Colonic mucosa (tissue), 4 donors: ENCODE measurements at regions not wholly inside any gene's neighbourhood (a gene's known extent, or its start where the extent isn't known, plus 50 kb on each side); places are given as distances from the start of the nearest gene placed in this dataset.

Experiments used
- DNase-seq: peaks from one replicate; pipeline ENCODE4 v3.0.0-alpha.2; 2020
- H3K27ac ChIP-seq: fragments of 200-600 bp; one replicate; pipeline ENCODE4 v1.8.0; 2021
- H3K27me3 ChIP-seq: fragments of 200-600 bp; one replicate; pipeline ENCODE4 v1.8.0; 2021
- H3K36me3 ChIP-seq: fragments of 200-600 bp; one replicate; pipeline ENCODE4 v1.8.0; 2021
- H3K4me1 ChIP-seq: fragments of 200-600 bp; one replicate; pipeline ENCODE4 v1.8.0; 2021; ENCODE audit warnings: mild to moderate bottlenecking
- H3K4me3 ChIP-seq: fragments of 200-600 bp; one replicate; pipeline ENCODE4 v1.8.0; 2021
- H3K9ac ChIP-seq, 2 donors: one replicate each; pipeline ENCODE4 v1.7.0; 2013; ENCODE audit warnings: control low read depth in 2 of 2, low read depth in 2 of 2, low read length in 2 of 2
- H3K9me3 ChIP-seq: fragments of 200-600 bp; one replicate; pipeline ENCODE4 v1.8.0; 2021
- CTCF ChIP-seq: fragments of 200-600 bp; IDR thresholded peaks from one replicate; pipeline ENCODE4 v1.8.0; 2022; ENCODE audit warnings: antibody characterized with exemption, mild to moderate bottlenecking
- intact Hi-C: fragments of 100-400 bp; cut with DNase I; formaldehyde crosslinking; loops from one replicate; pipeline ENCODE4 v1.14.1; 2022
- donor health status: healthy.
- donor health status: DM: no; HTN: no; CAD: no.
- donor health status: DM: no; HTN: no; CAD: no.

- H3K27me3 ChIP-seq = no peaks in the 10 kb centered on the region
- H3K4me1 ChIP-seq = no peaks in the 10 kb centered on the region
- TF ChIP-seq CTCF = no peak
- H3K9ac ChIP-seq = no peak overlapping the region
- H3K4me3 ChIP-seq = no peak overlapping the region
- H3K27ac ChIP-seq = no peak overlapping the region
- H3K9me3 ChIP-seq = no peaks in the 10 kb centered on the region
- no peak for DNase-seq
- intact Hi-C loops = no loop called here
- no peaks in the 10 kb centered on the region for H3K36me3 ChIP-seq
Measured at GRCh38 chr10:4024516-4025245, 239.7 kb upstream of the KLF6 start.

GRCh38 chr10:4024027-4024426 lies 239.0 kb upstream of the KLF6 start:
- no peak overlapping the region for H3K27ac ChIP-seq
- DNase-seq = no peak
- intact Hi-C loops = no loop called here

GRCh38 chr10:4022473-4022872 lies 237.5 kb upstream of the KLF6 start:
- Histone ChIP-seq H3K9ac (no peak overlapping the region), H3K9me3 (no peaks in the 10 kb centered on the region), H3K36me3 (no peaks in the 10 kb centered on the region), H3K4me3 (no peak overlapping the region), H3K27me3 (no peaks in the 10 kb centered on the region), H3K4me1 (no peaks in the 10 kb centered on the region), H3K27ac (no peak overlapping the region)
- intact Hi-C loops = no loop called here
- TF ChIP-seq CTCF = no peak
- DNase-seq = no peak

More at GRCh38 chr10:4024027-4024426, 239.0 kb upstream of the KLF6 start:
- no peak for TF ChIP-seq CTCF
- Histone ChIP-seq H3K27me3 (no peaks in the 10 kb centered on the region), H3K4me1 (no peaks in the 10 kb centered on the region), H3K9ac (no peak overlapping the region), H3K4me3 (no peak overlapping the region), H3K36me3 (no peaks in the 10 kb centered on the region), H3K9me3 (no peaks in the 10 kb centered on the region)

- Histone ChIP-seq H3K27me3 (no peaks in the 10 kb centered on the region), H3K27ac (no peak overlapping the region), H3K9me3 (no peaks in the 10 kb centered on the region), H3K9ac (no peak overlapping the region), H3K4me3 (no peak overlapping the region), H3K4me1 (no peaks in the 10 kb centered on the region), H3K36me3 (no peaks in the 10 kb centered on the region)
- intact Hi-C loops = no loop called here
- no peak for TF ChIP-seq CTCF
- DNase-seq = no peak
Measured at GRCh38 chr10:4020631-4021030, 235.6 kb upstream of the KLF6 start.

- H3K4me3 ChIP-seq = no peak overlapping the region
- TF ChIP-seq CTCF = no peak
- no peaks in the 10 kb centered on the region for H3K9me3 ChIP-seq
- H3K9ac ChIP-seq = no peak overlapping the region
- no peak overlapping the region for H3K27ac ChIP-seq
- intact Hi-C loops = no loop called here
- H3K4me1 ChIP-seq = no peaks in the 10 kb centered on the region
- no peaks in the 10 kb centered on the region for H3K27me3 ChIP-seq
- H3K36me3 ChIP-seq = no peaks in the 10 kb centered on the region
- no peak for DNase-seq
Measured at GRCh38 chr10:4018054-4018511, 233.1 kb upstream of the KLF6 start.
